ENCODE measurements at regions not wholly inside any gene's neighbourhood (a gene's known extent, or its start where the extent isn't known, plus 50 kb on each side); places are given as distances from the start of the nearest gene placed in this dataset.

DNA sequence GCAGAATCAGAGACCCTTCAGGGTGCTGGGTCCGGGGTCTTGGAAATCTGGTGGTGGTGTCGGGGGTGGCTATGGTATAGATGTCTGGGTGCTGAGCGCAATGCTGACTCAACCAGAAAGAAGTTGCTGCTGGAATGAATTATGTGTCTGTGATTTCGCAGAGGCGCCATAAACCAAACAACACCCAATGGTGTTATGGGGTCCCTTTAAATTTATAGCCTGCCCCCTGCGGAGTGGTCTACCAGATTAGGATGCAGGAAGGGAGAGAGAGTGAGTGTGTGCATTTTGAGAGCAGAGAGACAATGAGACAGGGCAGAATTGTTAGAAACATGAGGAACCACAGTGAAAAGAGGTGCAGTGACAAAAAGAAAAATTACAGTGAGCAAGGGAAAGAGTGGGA, 100.7 kb upstream of the CDH11 start:
- no peak for TF ChIP-seq CTCF (conservative IDR thresholded peaks at IDR 0.05; ENCODE audit: low read depth, low read length)
- no peak for TF ChIP-seq EZH2 (IDR thresholded peaks at IDR 0.05; ENCODE audit: low read length, unreplicated experiment)
